H1 (cell line): ENCODE measurements at regions not wholly inside any gene's neighbourhood (a gene's known extent, or its start where the extent isn't known, plus 50 kb on each side); places are given as distances from the start of the nearest gene placed in this dataset.

ENCODE experiments used
- CTCF ChIA-PET: fragments of 300-600 bp; sonication (Branson Sonifier 250); formaldehyde crosslinking; loops from one replicate; lab custom pipeline; 2021; ENCODE audit not compliant: partially characterized antibody; lab: Charles Lee
- POLR2A ChIA-PET: fragments of 300-600 bp; sonication (Branson Sonifier 250); formaldehyde crosslinking; loops from one replicate; lab custom pipeline; 2021; ENCODE audit warnings: inconsistent platforms; ENCODE audit not compliant: partially characterized antibody; lab: Charles Lee
- DNase-seq, 2 experiments: peaks; one replicate each; pipeline versions ENCODE4 v3.0.0 to v3.0.0-alpha.2; 2010 to 2022; ENCODE audit warnings: low spot score in 2 of 2, low read depth in 1 of 2, mixed read lengths in 1 of 2
- FAIRE-seq: peaks from 2 replicates; lab custom pipeline; 2011; peaks lifted over from hg19 to GRCh38; lab: Jason Lieb, UNC
- H2AFZ ChIP-seq: 2 replicates; pipeline ENCODE4 v1.8.1; 2012; ENCODE audit warnings: low read length, inconsistent platforms
- H2AK5ac ChIP-seq: 2 replicates; pipeline ENCODE4 v1.6.1; 2013; ENCODE audit warnings: low read depth, low read length
- H2BK120ac ChIP-seq: replicated peaks from 2 replicates; pipeline ENCODE3; 2013; ENCODE audit warnings: low read depth, low read length, inconsistent platforms
- H2BK12ac ChIP-seq: 2 replicates; pipeline ENCODE4 v1.6.1; 2013; ENCODE audit warnings: low read depth, low read length
- H2BK15ac ChIP-seq: 2 replicates; pipeline ENCODE4 v1.6.1; 2013; ENCODE audit warnings: low read length
- H2BK20ac ChIP-seq: 2 replicates; pipeline ENCODE4 v1.6.1; 2013; ENCODE audit warnings: low read length
- H2BK5ac ChIP-seq: 2 replicates; pipeline ENCODE4 v1.6.1; 2013; ENCODE audit warnings: low read depth, low read length
- H3K14ac ChIP-seq: 2 replicates; pipeline ENCODE4 v1.6.1; 2013; ENCODE audit warnings: inconsistent platforms; ENCODE audit not compliant: insufficient read length
- H3K18ac ChIP-seq: 2 replicates; pipeline ENCODE4 v1.6.1; 2013; ENCODE audit warnings: low read length; ENCODE audit errors: extremely low read depth
- H3K23ac ChIP-seq: 2 replicates; pipeline ENCODE4 v1.6.1; 2013; ENCODE audit warnings: inconsistent platforms; ENCODE audit not compliant: insufficient read length
- H3K23me2 ChIP-seq: 2 replicates; pipeline ENCODE4 v1.6.1; 2013; ENCODE audit warnings: low read depth, low read length
- H3K27ac ChIP-seq: 2 replicates; pipeline ENCODE4 v1.6.1; 2011; ENCODE audit warnings: low read depth, low read length, inconsistent platforms
- H3K27me3 ChIP-seq, 4 experiments: replicated peaks in 1 of 4; 1 replicate in 1 of 4; 2 replicates in 3 of 4; pipeline versions ENCODE4 v1.6.1 to v1.8.1; 2011 to 2013; ENCODE audit warnings: low read length in 3 of 4, mild to moderate bottlenecking in 3 of 4, inconsistent platforms in 2 of 4, mixed read lengths in 2 of 4, moderate library complexity in 1 of 4; ENCODE audit not compliant: control insufficient read depth in 3 of 4, insufficient read depth in 3 of 4; ENCODE audit errors: extremely low read depth in 1 of 4
- H3K36me3 ChIP-seq, 4 experiments: 2 replicates each; pipeline versions ENCODE4 v1.6.1 to v1.8.1; 2011 to 2013; ENCODE audit warnings: mild to moderate bottlenecking in 4 of 4, low read length in 3 of 4, moderate library complexity in 2 of 4, control low read depth in 1 of 4, inconsistent platforms in 1 of 4; ENCODE audit not compliant: insufficient read depth in 4 of 4, control insufficient read depth in 2 of 4
- H3K4ac ChIP-seq: replicated peaks from 2 replicates; pipeline ENCODE3; 2013; ENCODE audit warnings: low read length, low read depth, mixed read lengths, inconsistent platforms; ENCODE audit not compliant: insufficient read length
- H3K4me1 ChIP-seq, 4 experiments: replicated peaks in 1 of 4; 1 replicate in 1 of 4; 2 replicates in 3 of 4; pipeline versions ENCODE4 v1.6.1 to v1.8.1; 2011 to 2013; ENCODE audit warnings: low read length in 3 of 4, inconsistent platforms in 2 of 4, mixed read lengths in 1 of 4; ENCODE audit not compliant: insufficient read depth in 4 of 4, control insufficient read depth in 3 of 4
- H3K4me2 ChIP-seq, 2 experiments: 2 replicates each; pipeline versions ENCODE4 v1.6.1 to v1.8.1; 2011 to 2013; ENCODE audit warnings: low read depth in 2 of 2, low read length in 2 of 2, control low read depth in 1 of 2, inconsistent platforms in 1 of 2, mild to moderate bottlenecking in 1 of 2; ENCODE audit not compliant: insufficient read depth in 1 of 2
- H3K4me3 ChIP-seq, 4 experiments: fragments of 200-600, 300-600 bp in 1 of 4; sonication (generic), shearing (Covaris generic), sonication (Bioruptor Twin) in 1 of 4; 2 replicates each; pipeline versions ENCODE4 v1.5.1 to v1.8.1; 2011 to 2016; ENCODE audit warnings: low read length in 4 of 4, low read depth in 3 of 4, control low read depth in 2 of 4, inconsistent platforms in 2 of 4, mild to moderate bottlenecking in 2 of 4, mixed read lengths in 1 of 4, moderate library complexity in 1 of 4; ENCODE audit not compliant: insufficient read depth in 2 of 4; ENCODE audit errors: extremely low read depth in 1 of 4
- H3K56ac ChIP-seq: replicated peaks from 2 replicates; pipeline ENCODE3; 2013; ENCODE audit warnings: low read depth, mild to moderate bottlenecking, mixed read lengths, low read length, inconsistent platforms; ENCODE audit not compliant: insufficient read length
- H3K79me1 ChIP-seq: 2 replicates; pipeline ENCODE4 v1.6.1; 2013; ENCODE audit warnings: low read depth, low read length, control low read depth
- H3K79me2 ChIP-seq, 2 experiments: 2 replicates each; pipeline versions ENCODE4 v1.6.1 to v1.8.1; 2012 to 2013; ENCODE audit warnings: low read length in 2 of 2, mild to moderate bottlenecking in 2 of 2, inconsistent platforms in 1 of 2; ENCODE audit not compliant: insufficient read depth in 2 of 2, control insufficient read depth in 1 of 2
- H3K9ac ChIP-seq, 4 experiments: replicated peaks in 1 of 4; 1 replicate in 1 of 4; 2 replicates in 3 of 4; pipeline versions ENCODE4 v1.6.1 to v1.8.1; 2011 to 2013; ENCODE audit warnings: low read depth in 3 of 4, low read length in 3 of 4, control low read depth in 2 of 4, mild to moderate bottlenecking in 2 of 4, moderate library complexity in 2 of 4, inconsistent platforms in 1 of 4; ENCODE audit errors: extremely low read depth in 1 of 4
- H3K9me3 ChIP-seq, 2 experiments: 2 replicates each; pipeline versions ENCODE4 v1.6.1 to v1.8.1; 2012 to 2013; ENCODE audit warnings: mild to moderate bottlenecking in 2 of 2, moderate library complexity in 2 of 2, control low read depth in 1 of 2, inconsistent platforms in 1 of 2, low read depth in 1 of 2, low read length in 1 of 2, mixed read lengths in 1 of 2; ENCODE audit not compliant: insufficient read depth in 2 of 2
- H4K20me1 ChIP-seq, 2 experiments: replicated peaks in 1 of 2; 2 replicates each; pipeline versions ENCODE3 to v1.8.1; 2011 to 2013; ENCODE audit warnings: inconsistent platforms in 2 of 2, low read length in 2 of 2, mild to moderate bottlenecking in 1 of 2; ENCODE audit not compliant: insufficient read depth in 2 of 2, control insufficient read depth in 1 of 2
- H4K5ac ChIP-seq: 2 replicates; pipeline ENCODE4 v1.6.1; 2013; ENCODE audit warnings: low read length, low read depth, mixed read lengths, inconsistent platforms; ENCODE audit not compliant: insufficient read length
- H4K8ac ChIP-seq: 2 replicates; pipeline ENCODE4 v1.8.0; 2013; ENCODE audit warnings: mild to moderate bottlenecking, moderate library complexity, low read length, inconsistent platforms; ENCODE audit not compliant: insufficient read depth; ENCODE audit errors: extremely low read depth
- H4K91ac ChIP-seq: replicated peaks from 2 replicates; pipeline ENCODE3; 2013; ENCODE audit warnings: low read length, mixed read lengths, inconsistent platforms; ENCODE audit not compliant: insufficient read length
- BRCA1 ChIP-seq: IDR thresholded peaks from 2 replicates; pipeline ENCODE4 v1.6.1; 2012; ENCODE audit warnings: low read depth, low read length, improper control_type of control experiment
- CBX8 ChIP-seq: fragments of 300-800, 300-1000 bp; sonication (generic); IDR thresholded peaks from 2 replicates; pipeline ENCODE4 v1.7.1; 2016; ENCODE audit warnings: low read depth, low read length, borderline replicate concordance
- EZH2 ChIP-seq: fragments of 200-600 bp; sonication (generic); IDR thresholded peaks from 2 replicates; pipeline ENCODE4 v1.7.1; 2012; ENCODE audit warnings: low read depth, mild to moderate bottlenecking, moderate library complexity, low read length, inconsistent platforms; ENCODE audit not compliant: severe bottlenecking
- FOSL1 ChIP-seq: IDR thresholded peaks from 2 replicates; pipeline ENCODE4 v1.6.1; 2011; ENCODE audit warnings: mild to moderate bottlenecking, low read depth, low read length, moderate library complexity; ENCODE audit not compliant: insufficient read depth
- NANOG ChIP-seq: IDR thresholded peaks from 2 replicates; pipeline ENCODE4 v1.6.1; 2011; ENCODE audit warnings: low read length, low read depth, mild to moderate bottlenecking, inconsistent platforms; ENCODE audit not compliant: insufficient read depth, poor library complexity, severe bottlenecking
- NRF1 ChIP-seq: IDR thresholded peaks from 2 replicates; pipeline ENCODE4 v1.6.1; 2011; ENCODE audit warnings: mild to moderate bottlenecking, low read depth, low read length, improper control_type of control experiment
- POU5F1 ChIP-seq: IDR thresholded peaks from 2 replicates; pipeline ENCODE4 v1.6.1; 2011; ENCODE audit warnings: low read depth, mild to moderate bottlenecking, low read length, moderate library complexity
- SP1 ChIP-seq: IDR thresholded peaks from 2 replicates; pipeline ENCODE4 v1.6.1; 2011; ENCODE audit warnings: low read depth, low read length
- SP4 ChIP-seq: IDR thresholded peaks from 2 replicates; pipeline ENCODE4 v1.6.1; 2012; ENCODE audit warnings: low read length, inconsistent platforms
- SUZ12 ChIP-seq: fragments of 200-600 bp; sonication (generic); IDR thresholded peaks from 2 replicates; pipeline ENCODE4 v1.6.1; 2012; ENCODE audit warnings: mild to moderate bottlenecking, inconsistent platforms, low read length, moderate library complexity, mixed read lengths
- TAF7 ChIP-seq: optimal IDR thresholded peaks from 2 replicates; pipeline ENCODE3; 2011; ENCODE audit warnings: low read depth, mild to moderate bottlenecking, inconsistent platforms, low read length, moderate library complexity, borderline replicate concordance
- TBP ChIP-seq: IDR thresholded peaks from 2 replicates; pipeline ENCODE4 v1.6.1; 2011; ENCODE audit warnings: low read depth, low read length, improper control_type of control experiment
- ZNF274 ChIP-seq: IDR thresholded peaks from 2 replicates; pipeline ENCODE4 v1.7.0; 2012; ENCODE audit warnings: low read length, borderline replicate concordance; ENCODE audit errors: extremely low read depth
- WGBS, 2 experiments: shearing (Covaris generic) in 1 of 2; methylation state at CpG; one replicate each; pipeline versions ENCODE4 v1.1.6 to v1.1.7; 2013 to 2015; ENCODE audit warnings: low lambda C conversion rate in 2 of 2, mixed read lengths in 2 of 2, inconsistent platforms in 1 of 2, low coverage in 1 of 2, missing lambda C conversion rate in 1 of 2; ENCODE audit not compliant: insufficient replicate concordance in 2 of 2, insufficient coverage in 1 of 2, insufficient read length in 1 of 2; ENCODE audit errors: extremely low coverage in 1 of 2, missing lambda C conversion rate in 1 of 2; 5-methylcytosine and 5-hydroxymethylcytosine counted together
- TF ChIP-seq, protein P1 (sequence below): IDR thresholded peaks from 2 replicates; pipeline ENCODE4 v1.6.1; 2012; ENCODE audit warnings: inconsistent platforms

DNA sequence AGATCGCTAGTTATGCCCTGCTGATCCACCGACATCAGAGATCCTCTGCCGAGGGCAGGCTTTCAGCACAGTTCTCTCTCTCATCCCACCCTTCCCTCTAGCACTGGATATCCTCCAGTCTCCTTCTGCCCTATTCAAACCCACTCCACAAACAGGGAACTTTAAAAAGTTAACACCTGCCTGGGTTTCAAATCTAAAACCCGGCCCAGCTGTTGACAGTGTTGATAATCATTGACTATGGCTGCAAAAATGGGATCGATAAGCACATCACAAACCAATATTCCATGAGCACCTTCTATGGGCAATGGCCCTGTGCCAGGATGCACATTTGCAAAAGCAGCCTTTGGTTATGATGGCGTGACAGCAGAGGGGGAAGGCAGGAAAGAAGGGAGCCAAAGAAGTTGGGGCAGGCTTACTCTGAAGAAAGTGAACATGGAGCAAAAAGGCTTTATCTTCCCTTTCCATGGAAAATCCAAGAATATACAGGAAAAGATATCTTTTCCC, 482.3 kb upstream of the KLHL29 start:
- Histone ChIP-seq H4K91ac (no peak overlapping the region), H3K14ac (no peak overlapping the region), H3K9ac (no peak overlapping the region), H3K79me2 (no peaks in the 10 kb centered on the region), H3K4ac (no peak overlapping the region), H3K4me3 (no peak overlapping the region), H4K20me1 (no peaks in the 10 kb centered on the region), H3K27me3 (no peaks in the 10 kb centered on the region), H3K79me1 (no peaks in the 10 kb centered on the region), H3K18ac (no peak overlapping the region), H2BK12ac (no peak overlapping the region), H3K56ac (no peak overlapping the region), H3K4me2 (no peak overlapping the region), H2BK20ac (no peak overlapping the region), H2BK5ac (no peak overlapping the region), H3K23ac (no peak overlapping the region), H3K27ac (no peak overlapping the region), H2BK120ac (no peak overlapping the region), H2AK5ac (no peak overlapping the region), H3K23me2 (no peaks in the 10 kb centered on the region), H4K5ac (no peak overlapping the region), H4K8ac (no peak overlapping the region), H2BK15ac (no peak overlapping the region), H3K4me1 (no peaks in the 10 kb centered on the region), H3K9me3 (no peaks in the 10 kb centered on the region), H2AFZ (no peak overlapping the region), H3K36me3 (no peaks in the 10 kb centered on the region)
- DNase-seq (no peak), FAIRE-seq (no peak)
- ChIA-PET CTCF (interaction anchor here (1.1 to 2.9 kb wide), 5 partner anchors 11 to 410 kb away, joined by 3 to 22 read pairs (median 4); no protein-coding TSS in a partner anchor), POLR2A (no interaction called here)
- WGBS, 2 experiments, result 92% methylated on average over 6 of the region's 6 CpGs; no CpG with 5 or more reads in 1 of the 2 experiments
- TF ChIP-seq ZNF274 (no peak), SP1 (no peak), SP4 (no peak), BRCA1 (no peak), CBX8 (no peak), SUZ12 (no peak), FOSL1 (no peak), TAF7 (no peak), TBP (no peak), NRF1 (no peak), POU5F1 (no peak), NANOG (no peak), EZH2 (no peak)
- TF ChIP-seq, protein P1, sequence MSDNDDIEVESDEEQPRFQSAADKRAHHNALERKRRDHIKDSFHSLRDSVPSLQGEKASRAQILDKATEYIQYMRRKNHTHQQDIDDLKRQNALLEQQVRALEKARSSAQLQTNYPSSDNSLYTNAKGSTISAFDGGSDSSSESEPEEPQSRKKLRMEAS, result no peak
